GM12891 (cell line): ENCODE measurements at regions not wholly inside any gene's neighbourhood (a gene's known extent, or its start where the extent isn't known, plus 50 kb on each side); places are given as distances from the start of the nearest gene placed in this dataset.

Source experiments
- POLR2A ChIP-seq: IDR thresholded peaks from 2 replicates; pipeline ENCODE4 v1.6.1; 2011; ENCODE audit warnings: low read depth, low read length, control low read depth
- POLR2AphosphoS5 ChIP-seq: IDR thresholded peaks from 2 replicates; pipeline ENCODE4 v1.6.1; 2011; ENCODE audit warnings: low read depth, low read length, control low read depth
- TAF1 ChIP-seq: IDR thresholded peaks from 2 replicates; pipeline ENCODE4 v1.6.1; 2011; ENCODE audit warnings: low read depth, low read length, control low read depth

GRCh38 chr5:112560371-112560770 is 141.3 kb upstream of the EPB41L4A start:
- TF ChIP-seq TAF1 (no peak), POLR2A (no peak), POLR2AphosphoS5 (no peak)
